ENCODE measurements at regions not wholly inside any gene's neighbourhood (a gene's known extent, or its start where the extent isn't known, plus 50 kb on each side); places are given as distances from the start of the nearest gene placed in this dataset.

DNA sequence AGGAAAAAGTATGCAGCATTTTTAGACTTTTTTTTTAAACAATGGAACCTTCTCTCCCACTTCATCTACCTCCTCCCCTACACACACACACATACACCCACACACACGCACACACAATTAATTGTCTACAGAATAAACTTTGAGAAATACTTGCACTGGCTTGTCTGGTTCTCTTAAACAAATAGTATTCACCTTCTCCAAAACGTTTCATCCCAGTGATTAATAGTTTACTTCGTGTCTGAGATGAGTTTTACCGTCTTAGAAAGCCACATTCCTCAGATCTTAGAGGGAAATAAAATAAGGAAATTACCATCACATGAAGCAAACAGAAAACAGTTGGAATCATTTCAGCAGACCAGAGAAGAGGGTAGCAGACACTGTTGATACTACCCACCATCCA lies 570.6 kb upstream of the CLINT1 start:
- Histone ChIP-seq H4K8ac (ENCODE audit: low read length) (no peak overlapping the region), H2BK5ac (ENCODE audit: low read depth, low read length, poor library complexity, severe bottlenecking) (no peak overlapping the region), H3K4me3 (ENCODE audit: insufficient read depth in 1 of 2, low read depth in 1 of 2, low read length in 2 of 2) (no peak overlapping the region), H3K23ac (ENCODE audit: low read length in 2 of 2) (no peak overlapping the region), H3K4me1 (ENCODE audit: control insufficient read depth, insufficient read depth, low read depth, low read length) (no peaks in the 10 kb centered on the region), H2BK12ac (ENCODE audit: low read length in 2 of 2) (no peak overlapping the region), H3K9me3 (ENCODE audit: control insufficient read depth, low read length) (no peaks in the 10 kb centered on the region), H3K9ac (ENCODE audit: low read length) (no peak overlapping the region), H2AFZ (ENCODE audit: low read depth, low read length) (no peak overlapping the region), H3K79me1 (replicated peaks; ENCODE audit: low read length, poor library complexity, severe bottlenecking) (no peaks in the 10 kb centered on the region), H3K27me3 (ENCODE audit: control insufficient read depth in 1 of 2, insufficient read depth in 1 of 2, low read length in 2 of 2) (no peaks in the 10 kb centered on the region), H3K36me3 (ENCODE audit: control insufficient read depth in 1 of 2, insufficient read depth in 2 of 2, low read depth in 1 of 2, low read length in 2 of 2) (no peaks in the 10 kb centered on the region), H2AK5ac (ENCODE audit: low read length, severe bottlenecking) (no peak overlapping the region), H3K4ac (ENCODE audit: low read depth in 1 of 2, low read length in 2 of 2) (no peak overlapping the region), H3K14ac (ENCODE audit: low read length in 2 of 2) (no peak overlapping the region), H3K27ac (ENCODE audit: low read length, poor library complexity, severe bottlenecking) (no peak overlapping the region), H3K18ac (ENCODE audit: low read depth in 1 of 2, low read length in 2 of 2) (no peak overlapping the region), H4K91ac (ENCODE audit: low read length) (no peak overlapping the region), H3K4me2 (ENCODE audit: low read length, poor library complexity, severe bottlenecking) (no peak overlapping the region), H2BK120ac (ENCODE audit: low read depth, low read length) (no peak overlapping the region), H2BK15ac (ENCODE audit: low read depth, poor library complexity, severe bottlenecking) (no peak overlapping the region)
- no peak for DNase-seq
- WGBS, result 63% methylated on average over 3 of the region's 4 CpGs

DNA sequence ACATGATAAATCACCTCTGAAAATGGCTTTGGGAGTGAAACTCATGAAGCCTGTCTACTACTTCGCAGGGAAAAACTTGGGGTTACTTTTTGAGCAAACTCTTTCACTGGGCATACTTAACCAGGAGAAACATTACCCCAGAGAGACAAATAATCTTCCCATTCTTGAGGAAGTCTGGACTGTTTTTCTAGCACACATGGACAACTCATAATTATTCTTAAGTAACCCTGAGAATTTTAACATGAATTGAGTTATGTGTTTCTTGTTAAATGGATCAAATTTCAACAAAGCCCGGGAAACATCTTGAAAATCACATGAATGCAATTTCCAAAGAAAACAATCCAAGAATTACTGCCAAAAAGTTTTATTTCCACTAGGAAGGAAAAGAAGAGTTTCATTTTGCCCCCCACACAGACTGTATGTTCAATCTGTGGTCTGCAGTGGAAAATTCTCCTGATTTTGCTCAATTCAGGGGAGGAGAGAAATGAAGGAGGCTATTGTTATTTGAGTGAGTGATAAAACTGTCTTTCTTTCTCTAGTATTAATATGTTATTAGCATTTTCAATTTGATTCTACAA lies 564.8 kb upstream of the CLINT1 start:
- Histone ChIP-seq H2BK12ac (ENCODE audit: low read length in 2 of 2) (no peak overlapping the region), H3K4ac (ENCODE audit: low read depth in 1 of 2, low read length in 2 of 2) (no peak overlapping the region), H2BK15ac (ENCODE audit: low read depth, poor library complexity, severe bottlenecking) (no peak overlapping the region), H4K91ac (ENCODE audit: low read length) (no peak overlapping the region), H3K36me3 (ENCODE audit: control insufficient read depth in 1 of 2, insufficient read depth in 2 of 2, low read depth in 1 of 2, low read length in 2 of 2) (no peaks in the 10 kb centered on the region), H4K8ac (ENCODE audit: low read length) (no peak overlapping the region), H2AK5ac (ENCODE audit: low read length, severe bottlenecking) (no peak overlapping the region), H3K4me1 (ENCODE audit: control insufficient read depth, insufficient read depth, low read depth, low read length) (no peaks in the 10 kb centered on the region), H3K4me3 (ENCODE audit: insufficient read depth in 1 of 2, low read depth in 1 of 2, low read length in 2 of 2) (no peak overlapping the region), H3K27ac (ENCODE audit: low read length, poor library complexity, severe bottlenecking) (no peak overlapping the region), H2AFZ (ENCODE audit: low read depth, low read length) (no peak overlapping the region), H3K18ac (ENCODE audit: low read depth in 1 of 2, low read length in 2 of 2) (no peak overlapping the region), H2BK120ac (ENCODE audit: low read depth, low read length) (no peak overlapping the region), H3K4me2 (ENCODE audit: low read length, poor library complexity, severe bottlenecking) (no peak overlapping the region), H3K79me1 (replicated peaks; ENCODE audit: low read length, poor library complexity, severe bottlenecking) (no peaks in the 10 kb centered on the region), H3K23ac (ENCODE audit: low read length in 2 of 2) (no peak overlapping the region), H3K27me3 (ENCODE audit: control insufficient read depth in 1 of 2, insufficient read depth in 1 of 2, low read length in 2 of 2) (no peaks in the 10 kb centered on the region), H2BK5ac (ENCODE audit: low read depth, low read length, poor library complexity, severe bottlenecking) (no peak overlapping the region), H3K9me3 (ENCODE audit: control insufficient read depth, low read length) (no peaks in the 10 kb centered on the region), H3K9ac (ENCODE audit: low read length) (peak overlapping the region; percentile 12), H3K14ac (ENCODE audit: low read length in 2 of 2) (no peak overlapping the region)
- 85% methylated on average over 1 of the region's 2 CpGs for WGBS
- no peak for DNase-seq

DNA sequence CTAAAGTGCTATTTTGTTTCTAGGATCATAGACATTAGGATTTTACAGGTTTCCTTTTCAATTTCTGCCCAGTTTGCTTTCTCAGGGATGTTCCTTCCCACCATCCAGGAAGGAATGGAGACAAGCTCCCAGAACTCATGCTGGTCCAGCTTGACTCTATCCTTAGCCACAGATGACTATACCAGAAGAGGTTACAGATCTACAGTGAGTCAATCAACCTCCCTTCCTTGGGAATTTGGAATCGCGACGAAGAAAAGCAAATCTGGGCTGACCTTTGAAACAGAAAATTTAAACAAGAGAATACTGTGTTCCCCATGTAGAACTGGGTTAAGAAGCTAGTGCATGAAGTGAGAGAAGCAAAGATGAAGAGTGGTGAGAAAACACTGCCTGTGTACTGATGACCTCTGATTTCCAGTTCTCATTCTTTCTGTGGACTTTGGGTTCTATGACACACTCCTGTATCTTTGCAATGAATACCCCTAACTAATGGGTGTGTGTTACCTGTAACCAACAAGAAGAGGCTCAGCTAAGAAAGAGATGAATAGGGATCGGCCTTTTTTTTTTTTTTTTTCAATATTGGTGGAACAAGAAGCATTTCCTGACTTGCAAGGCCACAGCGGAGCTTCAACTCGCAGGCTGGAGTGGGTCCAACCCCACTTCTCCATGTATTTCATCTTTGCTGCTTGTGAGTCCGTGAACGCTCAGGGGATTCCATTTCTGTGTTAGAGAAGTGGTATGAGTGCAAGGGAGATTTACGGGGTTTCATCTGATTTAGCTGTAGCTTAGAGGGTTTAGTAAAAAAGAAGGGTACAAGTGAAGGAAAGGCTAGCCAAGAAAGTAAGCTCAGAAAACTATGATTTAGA lies 563.9 kb upstream of the CLINT1 start:
- Histone ChIP-seq H2BK15ac (ENCODE audit: low read depth, poor library complexity, severe bottlenecking) (no peak overlapping the region), H3K36me3 (ENCODE audit: control insufficient read depth in 1 of 2, insufficient read depth in 2 of 2, low read depth in 1 of 2, low read length in 2 of 2) (no peaks in the 10 kb centered on the region), H3K9ac (ENCODE audit: low read length) (peak overlapping the region; percentile 6), H3K18ac (ENCODE audit: low read depth in 1 of 2, low read length in 2 of 2) (no peak overlapping the region), H3K27ac (ENCODE audit: low read length, poor library complexity, severe bottlenecking) (no peak overlapping the region), H2BK5ac (ENCODE audit: low read depth, low read length, poor library complexity, severe bottlenecking) (no peak overlapping the region), H2AK5ac (ENCODE audit: low read length, severe bottlenecking) (no peak overlapping the region), H2AFZ (ENCODE audit: low read depth, low read length) (no peak overlapping the region), H4K91ac (ENCODE audit: low read length) (no peak overlapping the region), H3K79me1 (replicated peaks; ENCODE audit: low read length, poor library complexity, severe bottlenecking) (no peaks in the 10 kb centered on the region), H3K14ac (ENCODE audit: low read length in 2 of 2) (no peak overlapping the region), H3K4ac (ENCODE audit: low read depth in 1 of 2, low read length in 2 of 2) (no peak overlapping the region), H3K4me1 (ENCODE audit: control insufficient read depth, insufficient read depth, low read depth, low read length) (no peaks in the 10 kb centered on the region), H2BK120ac (ENCODE audit: low read depth, low read length) (no peak overlapping the region), H3K23ac (ENCODE audit: low read length in 2 of 2) (no peak overlapping the region), H3K4me2 (ENCODE audit: low read length, poor library complexity, severe bottlenecking) (no peak overlapping the region), H3K9me3 (ENCODE audit: control insufficient read depth, low read length) (no peaks in the 10 kb centered on the region), H4K8ac (ENCODE audit: low read length) (no peak overlapping the region), H3K4me3 (ENCODE audit: insufficient read depth in 1 of 2, low read depth in 1 of 2, low read length in 2 of 2) (no peak overlapping the region), H3K27me3 (ENCODE audit: control insufficient read depth in 1 of 2, insufficient read depth in 1 of 2, low read length in 2 of 2) (no peaks in the 10 kb centered on the region), H2BK12ac (ENCODE audit: low read length in 2 of 2) (no peak overlapping the region)
- DNase-seq, result no peak
- 90% methylated on average over 9 of the region's 9 CpGs for WGBS

- Histone ChIP-seq H2AK5ac (ENCODE audit: low read length, severe bottlenecking) (no peak overlapping the region), H3K36me3 (ENCODE audit: control insufficient read depth in 1 of 2, insufficient read depth in 2 of 2, low read depth in 1 of 2, low read length in 2 of 2) (no peaks in the 10 kb centered on the region), H2AFZ (ENCODE audit: low read depth, low read length) (no peak overlapping the region), H3K4me1 (ENCODE audit: control insufficient read depth, insufficient read depth, low read depth, low read length) (no peaks in the 10 kb centered on the region), H3K4me2 (ENCODE audit: low read length, poor library complexity, severe bottlenecking) (no peak overlapping the region), H3K4me3 (ENCODE audit: insufficient read depth in 1 of 2, low read depth in 1 of 2, low read length in 2 of 2) (no peak overlapping the region), H4K8ac (ENCODE audit: low read length) (no peak overlapping the region), H2BK12ac (ENCODE audit: low read length in 2 of 2) (no peak overlapping the region), H3K9me3 (ENCODE audit: control insufficient read depth, low read length) (no peaks in the 10 kb centered on the region), H2BK5ac (ENCODE audit: low read depth, low read length, poor library complexity, severe bottlenecking) (no peak overlapping the region), H3K18ac (ENCODE audit: low read depth in 1 of 2, low read length in 2 of 2) (no peak overlapping the region), H3K14ac (ENCODE audit: low read length in 2 of 2) (no peak overlapping the region), H4K91ac (ENCODE audit: low read length) (no peak overlapping the region), H3K79me1 (replicated peaks; ENCODE audit: low read length, poor library complexity, severe bottlenecking) (no peaks in the 10 kb centered on the region), H3K27me3 (ENCODE audit: control insufficient read depth in 1 of 2, insufficient read depth in 1 of 2, low read length in 2 of 2) (no peaks in the 10 kb centered on the region), H2BK120ac (ENCODE audit: low read depth, low read length) (no peak overlapping the region), H3K23ac (ENCODE audit: low read length in 2 of 2) (no peak overlapping the region), H3K4ac (ENCODE audit: low read depth in 1 of 2, low read length in 2 of 2) (no peak overlapping the region), H3K27ac (ENCODE audit: low read length, poor library complexity, severe bottlenecking) (no peak overlapping the region), H3K9ac (ENCODE audit: low read length) (no peak overlapping the region), H2BK15ac (ENCODE audit: low read depth, poor library complexity, severe bottlenecking) (no peak overlapping the region)
- DNase-seq, result no peak
- 78% methylated on average over 6 of the region's 6 CpGs for WGBS
Observed at GRCh38 chr5:158421319-158421718, 562.4 kb upstream of the CLINT1 start.

All from mesenchymal stem cell (in vitro differentiated cells and primary cell).